ENCODE measurements at regions not wholly inside any gene's neighbourhood (a gene's known extent, or its start where the extent isn't known, plus 50 kb on each side); places are given as distances from the start of the nearest gene placed in this dataset.
"Not testable (repeated sequence)": the region's sequence is repeated elsewhere in the genome, so short reads cannot be mapped to it uniquely, and the experiment has no call there.

DNA sequence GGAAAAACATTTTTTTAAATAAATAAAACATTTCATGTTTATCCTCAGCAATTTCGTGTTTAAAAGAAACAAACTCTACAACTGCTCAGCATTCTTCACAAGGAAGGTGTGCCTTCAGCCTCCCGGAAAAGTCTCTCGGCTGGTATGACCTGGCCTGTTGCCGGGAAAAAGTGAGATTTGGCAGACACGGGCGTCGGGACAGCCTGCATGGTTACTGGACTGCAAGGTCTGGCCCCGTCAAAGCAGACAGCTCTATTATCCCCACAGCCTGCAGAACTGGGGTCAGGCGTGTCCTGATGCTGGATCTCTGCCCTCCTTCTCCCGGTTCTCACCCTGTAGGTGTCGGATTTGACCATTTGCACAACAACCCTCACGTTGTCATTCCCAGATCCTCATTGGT, 120.3 kb upstream of the SPATA31C2 start:
- no peak for DNase-seq
- H3K9me3 Mint-ChIP-seq, result peaks cover 3% of the 10 kb centered on the region
- H3K4me3 Mint-ChIP-seq, result no peak overlapping the region
- intact Hi-C loops (cut with micrococcal nuclease), result no loop called here
- H3K27ac Mint-ChIP-seq, result no peak overlapping the region
- no peaks in the 10 kb centered on the region for H3K36me3 Mint-ChIP-seq (ENCODE audit: low read depth)
- H3K4me1 Mint-ChIP-seq (ENCODE audit: low read depth), result peaks cover 4% of the 10 kb centered on the region
- POLR2A ChIA-PET, result interaction anchor here (0.5 to 0.6 kb wide), 2 partner anchors 11 to 537 kb away, joined by 3 to 4 read pairs; no protein-coding TSS in a partner anchor
- H3K27me3 Mint-ChIP-seq, result no peaks in the 10 kb centered on the region
- TF ChIP-seq, protein P1, sequence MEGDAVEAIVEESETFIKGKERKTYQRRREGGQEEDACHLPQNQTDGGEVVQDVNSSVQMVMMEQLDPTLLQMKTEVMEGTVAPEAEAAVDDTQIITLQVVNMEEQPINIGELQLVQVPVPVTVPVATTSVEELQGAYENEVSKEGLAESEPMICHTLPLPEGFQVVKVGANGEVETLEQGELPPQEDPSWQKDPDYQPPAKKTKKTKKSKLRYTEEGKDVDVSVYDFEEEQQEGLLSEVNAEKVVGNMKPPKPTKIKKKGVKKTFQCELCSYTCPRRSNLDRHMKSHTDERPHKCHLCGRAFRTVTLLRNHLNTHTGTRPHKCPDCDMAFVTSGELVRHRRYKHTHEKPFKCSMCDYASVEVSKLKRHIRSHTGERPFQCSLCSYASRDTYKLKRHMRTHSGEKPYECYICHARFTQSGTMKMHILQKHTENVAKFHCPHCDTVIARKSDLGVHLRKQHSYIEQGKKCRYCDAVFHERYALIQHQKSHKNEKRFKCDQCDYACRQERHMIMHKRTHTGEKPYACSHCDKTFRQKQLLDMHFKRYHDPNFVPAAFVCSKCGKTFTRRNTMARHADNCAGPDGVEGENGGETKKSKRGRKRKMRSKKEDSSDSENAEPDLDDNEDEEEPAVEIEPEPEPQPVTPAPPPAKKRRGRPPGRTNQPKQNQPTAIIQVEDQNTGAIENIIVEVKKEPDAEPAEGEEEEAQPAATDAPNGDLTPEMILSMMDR (IDR thresholded peaks at IDR 0.05), result no peak
- no peak for ATAC-seq
- CTCF ChIA-PET, result no interaction called here

DNA sequence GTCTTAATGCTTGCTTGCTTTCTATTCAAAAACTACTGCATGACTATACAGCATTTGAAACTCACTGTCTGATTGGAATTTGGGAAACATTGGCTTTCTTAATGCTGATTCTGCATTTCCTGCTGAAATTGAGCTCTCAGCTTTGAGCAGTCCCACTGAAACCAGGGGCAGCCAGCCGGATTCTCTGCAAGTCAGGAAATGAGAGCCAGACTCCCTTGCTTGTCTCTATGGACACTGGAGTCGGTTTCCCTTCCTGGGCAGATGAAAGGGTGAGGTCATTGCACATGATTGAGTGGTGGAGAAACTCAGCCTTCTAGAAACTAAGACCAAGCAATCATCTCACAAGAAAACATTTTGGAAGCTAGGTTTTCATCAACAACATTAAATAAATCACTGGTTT, 119.7 kb upstream of the SPATA31C2 start:
- Mint-ChIP-seq H3K4me3 (no peak overlapping the region), H3K4me1 (ENCODE audit: low read depth) (peaks cover 4% of the 10 kb centered on the region), H3K27ac (no peak overlapping the region), H3K27me3 (no peaks in the 10 kb centered on the region), H3K36me3 (ENCODE audit: low read depth) (no peaks in the 10 kb centered on the region), H3K9me3 (peaks cover 8% of the 10 kb centered on the region)
- TF ChIP-seq, protein P1 (IDR thresholded peaks at IDR 0.05), result no peak
- ChIA-PET CTCF (no interaction called here), POLR2A (no interaction called here)
- DNase-seq (no peak), ATAC-seq (no peak)
- intact Hi-C loops (cut with micrococcal nuclease), result no loop called here

DNA sequence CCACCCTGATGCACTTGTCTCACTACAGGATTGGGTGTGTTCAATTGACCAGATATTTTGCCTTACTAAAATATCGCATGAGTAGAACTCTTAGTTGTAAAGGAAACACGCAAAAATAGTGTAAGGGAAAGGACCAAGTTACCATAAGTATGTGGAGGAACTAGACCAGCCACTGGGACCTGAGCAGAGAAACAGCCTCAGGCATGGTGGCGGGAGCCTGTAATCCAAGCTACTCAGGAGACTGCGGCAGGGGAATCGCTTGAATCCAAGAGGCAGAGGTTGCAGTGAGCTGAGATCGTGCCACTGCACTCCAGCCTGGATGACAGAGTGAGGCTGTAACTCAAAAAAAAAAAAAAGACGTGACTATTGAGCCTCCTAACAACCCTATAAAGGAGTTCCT, 117.9 kb upstream of the SPATA31C2 start:
- H3K9me3 Mint-ChIP-seq, result peaks cover 20% of the 10 kb centered on the region

DNA sequence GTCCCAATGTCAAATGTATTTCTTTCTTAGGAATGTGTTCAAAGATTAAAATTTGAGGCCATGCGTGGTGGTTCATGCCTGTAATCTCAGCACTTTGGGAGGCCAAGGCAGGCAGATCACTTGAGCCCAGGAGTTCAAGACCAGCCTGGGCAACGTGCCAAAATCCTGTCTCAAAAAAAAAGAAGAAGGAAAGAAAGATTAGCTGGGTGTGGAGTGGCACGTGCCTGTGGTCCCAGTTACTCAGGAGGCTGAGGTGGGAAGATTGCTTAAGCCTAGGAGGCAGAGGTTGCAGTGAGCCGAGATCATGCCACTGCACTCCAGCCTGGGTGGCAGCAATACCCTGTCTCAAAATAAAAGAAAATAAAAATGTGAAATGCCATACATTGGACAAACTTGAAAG, 117.5 kb upstream of the SPATA31C2 start:
- POLR2A ChIA-PET; H3K36me3 Mint-ChIP-seq (ENCODE audit: low read depth); DNase-seq; intact Hi-C loops (cut with micrococcal nuclease); H3K4me3 Mint-ChIP-seq; H3K27ac Mint-ChIP-seq; H3K27me3 Mint-ChIP-seq; H3K4me1 Mint-ChIP-seq (ENCODE audit: low read depth); CTCF ChIA-PET; ATAC-seq: not testable (repeated sequence)
- peaks cover 24% of the 10 kb centered on the region for H3K9me3 Mint-ChIP-seq

More for the DNA sequence above, 117.9 kb upstream of the SPATA31C2 start:
- intact Hi-C loops (cut with micrococcal nuclease), result no loop called here
- ChIA-PET CTCF (no interaction called here), POLR2A (no interaction called here)
- Mint-ChIP-seq H3K27ac (no peak overlapping the region), H3K4me1 (ENCODE audit: low read depth) (no peaks in the 10 kb centered on the region), H3K36me3 (ENCODE audit: low read depth) (no peaks in the 10 kb centered on the region), H3K4me3 (no peak overlapping the region), H3K27me3 (no peaks in the 10 kb centered on the region)
- ATAC-seq (no peak), DNase-seq (no peak)
- TF ChIP-seq, protein P1 (IDR thresholded peaks at IDR 0.05), result no peak

DNA sequence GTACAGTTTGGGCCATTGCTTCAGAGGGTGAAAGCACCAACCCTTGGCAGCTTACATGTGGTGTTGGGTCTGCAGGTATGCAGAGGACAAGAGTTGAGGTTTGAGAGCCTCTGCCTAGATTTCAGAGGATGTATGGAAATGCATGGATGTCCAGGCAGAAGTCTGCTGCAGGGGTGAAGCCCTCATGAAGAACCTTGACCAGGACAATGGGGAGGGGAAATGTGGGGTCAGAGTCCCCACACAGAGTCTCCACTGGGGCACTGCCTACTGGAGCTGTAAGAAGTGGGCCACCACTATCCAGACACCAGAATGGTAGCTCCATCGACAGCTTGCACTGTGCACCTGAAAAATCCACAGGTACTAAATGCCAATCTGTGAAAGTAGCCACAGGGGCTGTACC, 113.6 kb upstream of the SPATA31C2 start:
- Mint-ChIP-seq H3K4me3 (no peak overlapping the region), H3K27me3 (peaks cover 5% of the 10 kb centered on the region), H3K36me3 (ENCODE audit: low read depth) (no peaks in the 10 kb centered on the region), H3K27ac (no peak overlapping the region), H3K9me3 (peaks cover 30% of the 10 kb centered on the region), H3K4me1 (ENCODE audit: low read depth) (no peaks in the 10 kb centered on the region)
- ATAC-seq (no peak), DNase-seq (no peak)
- intact Hi-C loops (cut with micrococcal nuclease), result no loop called here
- TF ChIP-seq, protein P1 (IDR thresholded peaks at IDR 0.05), result no peak
- CTCF ChIA-PET, result no interaction called here
- POLR2A ChIA-PET, result no interaction called here

DNA sequence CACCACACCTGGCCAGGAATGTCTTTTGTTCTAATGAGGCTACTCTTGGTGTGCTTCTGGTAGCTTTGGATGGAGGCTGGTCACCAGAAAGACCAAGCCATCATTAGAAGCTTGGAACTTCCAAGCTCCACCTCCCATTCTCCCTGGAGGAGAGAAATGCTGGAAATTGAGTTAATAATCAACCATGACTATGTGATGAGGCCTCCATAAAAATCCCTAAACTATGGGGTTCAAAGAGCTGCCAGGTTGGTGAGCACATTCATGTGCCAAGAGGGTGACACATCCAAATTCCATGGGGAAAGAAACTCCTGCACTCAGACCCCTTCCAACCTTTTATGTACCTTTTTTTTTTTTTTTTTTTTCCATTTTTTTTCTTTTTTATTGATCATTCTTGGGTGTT, 105.5 kb upstream of the SPATA31C2 start:
- peaks cover 2% of the 10 kb centered on the region for H3K4me1 Mint-ChIP-seq (ENCODE audit: low read depth)
- no peaks in the 10 kb centered on the region for H3K36me3 Mint-ChIP-seq (ENCODE audit: low read depth)
- H3K27me3 Mint-ChIP-seq, result peaks cover 33% of the 10 kb centered on the region
- intact Hi-C loops (cut with micrococcal nuclease), result no loop called here
- ChIA-PET CTCF (no interaction called here), POLR2A (no interaction called here)
- H3K27ac Mint-ChIP-seq, result no peak overlapping the region
- ATAC-seq (no peak), DNase-seq (no peak)
- no peaks in the 10 kb centered on the region for H3K9me3 Mint-ChIP-seq
- TF ChIP-seq, protein P1 (IDR thresholded peaks at IDR 0.05), result no peak
- H3K4me3 Mint-ChIP-seq, result no peak overlapping the region
